ENCODE measurements at regions not wholly inside any gene's neighbourhood (a gene's known extent, or its start where the extent isn't known, plus 50 kb on each side); places are given as distances from the start of the nearest gene placed in this dataset.

GRCh38 chr7:68663392-68663791 lies 934.9 kb upstream of the AUTS2 start:
- no peak for DNase-seq (ENCODE audit: low spot score)

DNA sequence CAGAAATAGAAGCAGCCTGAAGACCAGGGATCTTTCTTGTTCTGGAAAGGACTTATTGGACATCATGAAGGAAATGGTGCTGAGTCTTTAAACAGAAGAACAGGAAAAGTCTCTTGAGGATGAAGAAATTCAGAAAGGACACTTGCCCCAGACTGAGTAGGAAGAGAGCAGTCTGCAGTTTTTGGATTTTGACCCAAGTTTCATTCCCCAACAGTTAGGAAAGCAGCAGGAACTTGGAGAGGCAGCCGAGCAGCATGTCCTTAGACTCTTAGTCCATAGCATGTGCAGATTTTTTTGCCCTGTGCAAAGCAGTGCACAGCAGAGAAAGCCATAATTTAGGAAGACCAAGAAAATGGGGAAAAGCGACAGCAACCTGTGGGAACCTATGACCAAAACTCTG lies 927.2 kb upstream of the AUTS2 start:
- no peak for DNase-seq (ENCODE audit: low spot score)

GRCh38 chr7:68671671-68672070 lies 926.6 kb upstream of the AUTS2 start:
- DNase-seq (ENCODE audit: low spot score): no peak

GRCh38 chr7:68674826-68675225 lies 923.4 kb upstream of the AUTS2 start:
- no peak for DNase-seq (ENCODE audit: low spot score)

DNA sequence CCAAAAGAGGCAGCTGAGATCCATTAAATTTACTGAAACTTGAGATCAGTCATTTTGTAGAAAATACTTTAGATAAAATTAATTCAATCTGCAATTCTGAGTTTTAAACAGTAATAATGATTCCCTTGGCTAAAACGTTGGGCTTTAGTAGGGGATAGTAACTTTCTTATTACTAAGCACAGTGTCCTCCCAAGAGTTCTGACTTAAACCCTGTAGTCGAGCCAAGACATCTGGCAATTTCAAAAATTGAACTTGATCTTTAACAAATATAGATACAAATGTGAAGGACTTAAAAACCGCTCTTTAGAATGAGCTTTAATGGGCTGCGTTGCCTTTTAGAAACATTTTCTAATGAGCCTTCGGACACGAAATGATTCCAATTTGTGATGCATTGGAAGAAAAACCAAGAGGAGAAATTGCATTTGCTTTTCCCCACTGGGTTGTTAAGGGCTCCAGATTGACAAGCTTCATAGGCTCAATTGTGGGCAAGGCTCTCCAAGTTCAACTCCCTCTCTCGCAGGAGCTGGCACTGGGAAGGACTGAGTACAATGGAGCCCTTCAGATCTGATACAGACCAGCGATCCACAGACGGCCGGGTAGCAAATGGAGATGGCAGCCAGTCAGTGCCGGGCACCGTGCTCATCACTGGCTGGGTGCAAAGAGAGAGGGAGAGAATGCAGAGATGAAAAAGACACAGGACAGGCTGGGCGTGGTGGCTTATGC lies 921.3 kb upstream of the AUTS2 start:
- no peak for DNase-seq (ENCODE audit: low spot score)

DNA sequence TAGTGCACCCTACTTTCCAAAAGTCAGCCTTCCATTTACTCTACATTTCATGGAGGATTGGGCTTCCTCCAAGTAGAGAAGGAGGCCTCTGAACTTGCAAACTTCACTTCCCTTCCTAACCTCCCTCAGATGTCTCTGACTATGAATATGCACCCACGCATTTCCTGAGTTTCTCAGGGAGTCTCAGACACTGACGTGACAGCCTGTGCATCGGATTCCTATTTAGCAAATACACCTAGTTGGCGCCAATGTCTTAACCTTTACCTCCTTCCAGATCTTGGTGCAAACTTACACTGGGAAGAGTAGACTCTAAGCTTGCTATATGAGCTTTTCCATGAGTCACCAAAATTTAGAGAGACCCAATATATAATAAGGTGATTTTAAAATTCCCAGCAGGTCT lies 920.1 kb upstream of the AUTS2 start:
- DNase-seq (ENCODE audit: low spot score): no peak

GRCh38 chr7:68679459-68680234 lies 918.6 kb upstream of the AUTS2 start:
- DNase-seq (ENCODE audit: low spot score): no peak

DNA sequence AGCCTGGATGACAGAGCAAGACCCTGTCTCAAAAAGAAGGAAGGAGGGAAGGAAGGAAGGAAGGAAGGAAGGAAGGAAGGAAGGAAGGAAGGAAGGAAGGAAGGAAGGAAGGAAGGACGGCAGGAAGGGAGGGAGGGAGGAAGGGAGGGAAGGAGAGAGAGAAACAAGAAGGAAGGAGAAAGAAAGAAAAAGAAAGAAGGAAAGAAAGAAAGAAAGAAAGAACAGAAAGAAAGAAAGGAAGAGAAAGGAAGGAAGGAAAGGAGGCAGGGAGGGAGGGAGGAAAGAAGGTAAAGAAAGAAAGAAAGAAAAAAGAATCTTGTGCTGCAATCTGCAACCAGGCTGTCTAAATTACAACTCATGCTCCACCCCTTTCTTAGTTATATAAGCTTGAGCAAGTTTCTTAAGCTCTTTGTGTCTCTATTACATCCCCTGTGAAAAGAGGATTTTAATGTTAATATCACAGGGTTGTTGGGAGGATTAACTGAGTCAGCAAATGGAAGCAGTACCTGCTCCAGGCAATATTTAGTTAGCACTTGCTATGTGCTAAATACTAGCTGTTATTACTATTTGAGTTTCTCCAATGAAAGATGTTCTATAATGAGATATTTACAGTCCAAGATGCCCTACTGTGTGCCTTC lies 917.9 kb upstream of the AUTS2 start:
- no peak for DNase-seq (ENCODE audit: low spot score)

DNA sequence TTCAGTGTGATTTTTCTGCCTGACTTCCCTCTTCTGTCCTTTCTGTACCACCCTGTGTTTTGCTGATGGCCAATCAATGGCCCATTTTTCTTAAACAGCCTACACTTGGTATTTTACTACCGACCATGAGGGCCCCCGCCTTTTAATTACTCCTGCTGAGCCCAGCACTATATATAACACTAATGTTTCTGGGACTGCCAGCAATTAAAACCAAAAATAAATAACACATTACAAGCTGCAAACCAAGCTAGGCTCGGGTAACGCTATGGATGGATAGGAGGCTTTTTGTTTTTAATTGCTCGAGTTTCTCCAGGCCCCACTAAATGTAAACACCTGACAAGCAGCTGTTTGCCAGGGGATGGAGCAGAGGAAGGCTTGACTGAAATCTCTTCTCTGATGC lies 915.4 kb upstream of the AUTS2 start:
- DNase-seq (ENCODE audit: low spot score): no peak

DNA sequence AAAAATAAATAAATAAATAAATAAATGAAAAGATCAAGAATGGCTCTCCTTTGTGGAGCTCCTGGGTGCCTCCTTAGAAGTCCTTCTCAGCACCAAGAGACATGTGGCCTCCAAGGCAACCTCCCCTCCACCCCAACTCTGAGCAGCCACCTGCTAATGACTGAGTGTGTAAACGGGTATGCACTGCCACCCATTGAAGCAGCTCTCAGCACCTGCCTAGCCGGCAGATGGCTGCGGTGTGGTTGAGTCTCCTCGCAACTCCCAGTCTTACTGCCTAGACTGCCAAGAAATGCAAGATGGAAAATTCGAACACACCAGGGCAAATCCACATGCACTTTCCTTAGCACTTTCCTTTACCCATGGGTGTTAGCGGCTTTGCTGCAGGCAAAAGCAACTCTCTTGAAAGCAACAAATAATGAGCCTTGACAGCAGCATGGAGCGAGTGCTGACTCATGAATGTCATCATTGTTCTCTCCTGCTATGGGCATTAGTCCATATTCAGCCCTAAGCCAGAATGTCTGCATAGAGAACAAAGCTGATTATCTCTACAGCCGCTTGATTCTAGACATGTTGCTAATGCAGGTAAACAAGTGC lies 913.9 kb upstream of the AUTS2 start:
- no peak for DNase-seq (ENCODE audit: low spot score)

- DNase-seq (ENCODE audit: low spot score): no peak
Measured at GRCh38 chr7:68684996-68685395, 913.3 kb upstream of the AUTS2 start.

DNA sequence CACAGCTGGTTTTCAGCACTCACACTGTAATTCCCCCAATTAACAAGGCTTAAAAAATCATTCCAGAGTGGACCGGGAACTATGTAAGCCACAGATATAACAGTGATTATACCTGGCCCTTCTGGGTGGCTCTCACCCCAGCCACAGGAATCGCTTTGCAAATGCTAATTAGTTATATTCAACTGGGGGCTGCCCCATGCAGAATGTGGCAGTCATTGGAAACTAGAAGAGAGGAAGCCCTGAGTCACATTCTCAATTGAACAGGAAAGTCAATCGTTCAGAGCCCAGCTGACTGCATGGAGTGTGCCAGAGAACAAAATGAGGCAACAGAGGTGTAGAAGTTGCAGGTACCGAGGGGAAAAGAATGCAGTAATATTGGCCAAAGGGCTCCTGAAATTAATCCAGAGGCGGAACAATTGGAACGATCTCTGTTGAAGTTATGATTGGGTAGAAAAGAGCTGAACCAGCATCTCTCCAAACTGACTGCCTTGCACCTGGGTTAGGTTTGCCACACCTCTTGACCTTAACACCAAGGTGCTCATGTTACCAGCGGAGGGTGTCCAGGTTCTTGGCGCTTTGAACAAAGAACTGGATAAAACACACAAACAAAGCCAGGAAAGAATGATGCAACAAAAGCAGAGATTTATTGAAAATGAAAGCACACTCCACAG lies 909.7 kb upstream of the AUTS2 start:
- DNase-seq (ENCODE audit: low spot score): no peak

DNA sequence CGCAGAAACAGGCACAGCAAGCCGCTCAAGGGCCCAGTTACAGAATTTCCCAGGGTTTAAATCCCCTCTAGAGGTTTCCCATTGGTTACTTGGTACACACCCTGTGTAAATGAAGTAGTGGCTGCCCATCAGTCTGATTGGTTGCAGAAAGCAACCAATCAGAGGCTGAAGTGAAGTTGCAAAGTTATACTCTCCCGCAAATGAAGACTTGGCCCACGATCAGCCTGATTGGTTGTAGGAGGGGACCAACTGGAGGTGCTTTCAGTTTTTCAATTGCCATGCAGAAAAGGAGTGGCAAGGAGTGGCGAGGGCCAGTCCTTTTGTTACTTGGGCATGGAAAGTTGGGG lies 909.2 kb upstream of the AUTS2 start:
- no peak for DNase-seq (ENCODE audit: low spot score)

GRCh38 chr7:68691261-68692216 lies 906.7 kb upstream of the AUTS2 start:
- DNase-seq (ENCODE audit: low spot score): no peak

DNA sequence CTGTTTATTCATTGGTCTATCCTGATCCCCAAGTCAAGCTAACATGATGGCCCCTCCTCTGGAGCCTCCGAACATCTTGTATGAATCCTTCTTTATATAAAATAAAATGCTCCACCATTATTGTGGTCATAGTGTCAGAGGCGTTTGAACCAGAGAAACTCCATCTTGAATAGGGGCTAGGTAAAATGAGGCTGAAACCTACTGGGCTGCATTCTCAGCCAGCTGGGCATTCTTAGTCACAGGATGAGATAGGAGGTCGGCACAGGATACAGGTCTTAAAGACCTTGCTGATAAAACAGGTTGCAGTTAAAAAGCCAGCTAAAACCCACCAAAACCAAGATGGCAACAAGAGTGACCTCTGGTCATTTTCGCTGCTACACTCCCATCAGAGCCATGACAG lies 905.8 kb upstream of the AUTS2 start:
- no peak for DNase-seq (ENCODE audit: low spot score)

- DNase-seq (ENCODE audit: low spot score): no peak
Measured at GRCh38 chr7:68694656-68695055, 903.6 kb upstream of the AUTS2 start.

DNA sequence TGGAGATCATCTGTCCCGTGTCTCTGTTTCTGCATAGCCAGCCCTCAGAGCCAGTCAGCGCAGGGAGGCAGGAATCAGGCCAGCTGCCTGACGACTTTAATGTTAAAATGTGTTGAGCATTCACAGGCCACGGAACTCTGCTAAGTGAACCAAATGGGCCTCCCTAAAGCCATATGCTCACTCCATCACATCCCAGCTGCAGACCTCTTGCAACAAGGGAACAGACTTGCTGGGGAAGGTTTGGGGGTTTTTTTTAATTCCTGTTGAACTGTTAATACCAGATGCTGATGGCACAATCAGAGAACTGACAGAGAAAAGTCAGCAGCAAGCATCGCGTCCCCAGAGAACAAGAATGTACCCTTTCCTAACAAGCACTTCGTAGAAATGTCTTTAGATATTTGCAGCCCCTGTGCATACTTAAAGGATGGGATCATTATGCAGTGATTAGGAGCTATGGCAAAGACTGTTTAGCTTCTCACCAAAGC lies 900.4 kb upstream of the AUTS2 start:
- DNase-seq (ENCODE audit: low spot score): no peak

DNA sequence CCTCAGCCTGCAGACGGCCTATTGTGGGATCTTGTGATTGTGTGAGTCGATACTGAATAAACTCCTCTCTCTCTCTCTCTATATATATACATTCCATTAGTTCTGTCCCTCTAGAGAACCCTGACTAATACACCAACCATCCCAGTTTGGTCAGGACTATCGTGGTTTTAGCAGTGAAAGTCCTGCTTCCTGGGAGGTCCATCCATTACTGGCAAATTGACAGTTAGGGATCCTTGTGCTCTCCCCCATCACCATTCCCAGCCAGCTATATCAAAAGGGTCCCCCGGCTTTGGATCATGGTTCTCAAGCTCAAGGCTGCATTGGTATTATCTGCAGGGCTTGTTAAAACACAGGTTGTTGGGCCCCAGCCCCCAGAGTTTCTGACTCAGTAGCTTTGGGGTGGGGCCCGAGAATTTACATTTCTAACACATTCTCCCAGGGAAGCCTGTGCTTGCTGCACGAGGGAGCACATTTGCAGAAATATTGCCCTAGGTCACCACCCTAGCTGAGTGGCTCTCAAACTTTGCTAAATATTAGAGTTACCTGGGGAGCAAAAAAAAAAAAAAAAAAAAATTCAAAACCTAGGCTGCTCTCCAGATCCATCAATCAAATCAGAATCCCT lies 899.1 kb upstream of the AUTS2 start:
- DNase-seq (ENCODE audit: low spot score): no peak

- DNase-seq (ENCODE audit: low spot score): no peak
Measured at GRCh38 chr7:68700414-68700813, 897.9 kb upstream of the AUTS2 start.

DNA sequence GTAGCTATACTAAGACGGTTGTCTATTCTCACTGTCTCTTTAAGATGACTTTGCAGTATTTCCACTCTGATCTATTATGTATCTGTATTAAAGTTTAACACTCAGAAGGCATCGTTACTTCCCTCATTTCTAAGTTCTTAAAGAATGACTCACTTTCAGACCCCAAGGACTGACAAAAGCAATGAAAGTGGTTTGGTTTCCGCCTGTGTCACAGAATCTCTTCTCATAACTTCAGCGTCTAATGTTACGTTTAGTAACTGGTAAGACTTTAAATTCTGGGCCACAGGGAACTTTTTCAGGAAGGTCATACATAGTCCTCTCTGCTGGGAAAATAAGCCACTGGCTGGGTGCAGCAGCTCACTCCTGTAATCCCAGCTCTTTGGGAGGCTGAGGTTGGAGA lies 892.0 kb upstream of the AUTS2 start:
- no peak for DNase-seq (ENCODE audit: low spot score)

GRCh38 chr7:68707159-68707558 lies 891.1 kb upstream of the AUTS2 start:
- no peak for DNase-seq (ENCODE audit: low spot score)

Data from CD4-positive, alpha-beta T cell treated with Interleukin-2 at 100 ng/mL for 4 hours (primary cell).